Lower lobe of right lung (tissue), 2 donors: ENCODE measurements at regions not wholly inside any gene's neighbourhood (a gene's known extent, or its start where the extent isn't known, plus 50 kb on each side); places are given as distances from the start of the nearest gene placed in this dataset.
"Not testable (repeated sequence)": the region's sequence is repeated elsewhere in the genome, so short reads cannot be mapped to it uniquely, and the experiment has no call there.

ENCODE experiments used
- ATAC-seq, 2 donors: fragments of 200-7000 bp; cut with Tn5 transposase; one replicate each; pipeline ENCODE4 v1.9.1; 2020 to 2022; ENCODE audit warnings: mild to moderate bottlenecking in 2 of 2, moderate library complexity in 2 of 2
- DNase-seq: peaks from one replicate; pipeline ENCODE4 v3.0.0-alpha.2; 2020
- H3K27ac ChIP-seq: fragments of 200-600 bp; one replicate; pipeline ENCODE4 v1.8.0; 2022
- H3K27me3 ChIP-seq: fragments of 200-600 bp; one replicate; pipeline ENCODE4 v1.8.0; 2022; ENCODE audit warnings: low read depth
- H3K36me3 ChIP-seq: fragments of 200-600 bp; one replicate; pipeline ENCODE4 v1.8.0; 2022; ENCODE audit warnings: mild to moderate bottlenecking
- H3K4me1 ChIP-seq: fragments of 200-600 bp; one replicate; pipeline ENCODE4 v1.8.0; 2022
- H3K4me3 ChIP-seq: fragments of 200-600 bp; one replicate; pipeline ENCODE4 v1.8.0; 2022; ENCODE audit warnings: mild to moderate bottlenecking
- H3K9me3 ChIP-seq: fragments of 200-600 bp; one replicate; pipeline ENCODE4 v1.8.0; 2022
- intact Hi-C: fragments of 100-400 bp; cut with DNase I; formaldehyde crosslinking; loops from one replicate; pipeline ENCODE4 v1.11.0; 2022
- TF ChIP-seq, protein P1 (sequence below): fragments of 200-600 bp; IDR thresholded peaks from one replicate; pipeline ENCODE4 v1.8.0; 2022; ENCODE audit warnings: antibody characterized with exemption, mild to moderate bottlenecking
- donor health status: DM: no; HTN: yes; CAD: no; lungs with severe emphysema.

DNA sequence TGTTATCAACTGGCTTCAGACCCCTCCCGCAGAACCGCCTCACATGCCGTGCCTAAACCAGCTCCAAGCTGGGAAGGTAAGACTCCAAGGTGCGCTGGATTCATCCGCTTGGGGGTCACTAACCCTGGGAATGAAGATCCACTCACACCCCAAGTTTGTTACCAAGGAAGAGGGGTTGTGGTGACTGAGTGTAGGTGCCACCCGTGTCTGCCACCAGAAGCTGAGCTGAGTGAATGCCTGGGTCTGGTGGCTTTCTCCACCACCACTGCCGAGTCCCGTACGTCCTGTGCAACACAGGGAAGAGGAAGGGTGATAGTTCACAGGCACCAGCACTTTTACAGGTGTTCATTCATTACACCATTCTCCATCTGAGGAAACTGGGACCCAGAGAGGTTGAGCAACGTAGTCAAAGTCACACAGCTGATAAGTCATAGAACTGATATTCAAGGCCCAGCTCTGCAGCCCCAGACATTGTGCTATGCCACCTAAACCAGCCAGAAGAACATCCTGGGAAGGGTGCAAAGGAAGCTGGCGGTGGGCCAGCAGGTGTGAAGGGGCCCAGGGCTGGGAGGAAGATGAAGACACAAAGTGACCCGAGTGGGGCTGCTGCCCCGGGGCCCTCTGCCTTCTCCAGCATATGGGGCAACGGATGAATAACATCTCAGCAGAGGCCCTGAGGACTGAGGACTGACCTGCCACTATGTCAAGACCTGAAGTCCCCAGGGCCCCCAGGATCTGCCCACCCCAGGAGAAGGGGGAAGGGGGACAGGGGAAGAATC, 70.9 kb upstream of the PPP1R26 start:
- intact Hi-C loops, result no loop called here
- Histone ChIP-seq H3K9me3 (no peaks in the 10 kb centered on the region), H3K4me3 (no peak overlapping the region), H3K27ac (no peak overlapping the region), H3K4me1 (no peaks in the 10 kb centered on the region), H3K36me3 (no peaks in the 10 kb centered on the region), H3K27me3 (peaks cover 25% of the 10 kb centered on the region)
- DNase-seq (no peak), ATAC-seq (no peak)
- TF ChIP-seq, protein P1, sequence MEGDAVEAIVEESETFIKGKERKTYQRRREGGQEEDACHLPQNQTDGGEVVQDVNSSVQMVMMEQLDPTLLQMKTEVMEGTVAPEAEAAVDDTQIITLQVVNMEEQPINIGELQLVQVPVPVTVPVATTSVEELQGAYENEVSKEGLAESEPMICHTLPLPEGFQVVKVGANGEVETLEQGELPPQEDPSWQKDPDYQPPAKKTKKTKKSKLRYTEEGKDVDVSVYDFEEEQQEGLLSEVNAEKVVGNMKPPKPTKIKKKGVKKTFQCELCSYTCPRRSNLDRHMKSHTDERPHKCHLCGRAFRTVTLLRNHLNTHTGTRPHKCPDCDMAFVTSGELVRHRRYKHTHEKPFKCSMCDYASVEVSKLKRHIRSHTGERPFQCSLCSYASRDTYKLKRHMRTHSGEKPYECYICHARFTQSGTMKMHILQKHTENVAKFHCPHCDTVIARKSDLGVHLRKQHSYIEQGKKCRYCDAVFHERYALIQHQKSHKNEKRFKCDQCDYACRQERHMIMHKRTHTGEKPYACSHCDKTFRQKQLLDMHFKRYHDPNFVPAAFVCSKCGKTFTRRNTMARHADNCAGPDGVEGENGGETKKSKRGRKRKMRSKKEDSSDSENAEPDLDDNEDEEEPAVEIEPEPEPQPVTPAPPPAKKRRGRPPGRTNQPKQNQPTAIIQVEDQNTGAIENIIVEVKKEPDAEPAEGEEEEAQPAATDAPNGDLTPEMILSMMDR, result no peak

DNA sequence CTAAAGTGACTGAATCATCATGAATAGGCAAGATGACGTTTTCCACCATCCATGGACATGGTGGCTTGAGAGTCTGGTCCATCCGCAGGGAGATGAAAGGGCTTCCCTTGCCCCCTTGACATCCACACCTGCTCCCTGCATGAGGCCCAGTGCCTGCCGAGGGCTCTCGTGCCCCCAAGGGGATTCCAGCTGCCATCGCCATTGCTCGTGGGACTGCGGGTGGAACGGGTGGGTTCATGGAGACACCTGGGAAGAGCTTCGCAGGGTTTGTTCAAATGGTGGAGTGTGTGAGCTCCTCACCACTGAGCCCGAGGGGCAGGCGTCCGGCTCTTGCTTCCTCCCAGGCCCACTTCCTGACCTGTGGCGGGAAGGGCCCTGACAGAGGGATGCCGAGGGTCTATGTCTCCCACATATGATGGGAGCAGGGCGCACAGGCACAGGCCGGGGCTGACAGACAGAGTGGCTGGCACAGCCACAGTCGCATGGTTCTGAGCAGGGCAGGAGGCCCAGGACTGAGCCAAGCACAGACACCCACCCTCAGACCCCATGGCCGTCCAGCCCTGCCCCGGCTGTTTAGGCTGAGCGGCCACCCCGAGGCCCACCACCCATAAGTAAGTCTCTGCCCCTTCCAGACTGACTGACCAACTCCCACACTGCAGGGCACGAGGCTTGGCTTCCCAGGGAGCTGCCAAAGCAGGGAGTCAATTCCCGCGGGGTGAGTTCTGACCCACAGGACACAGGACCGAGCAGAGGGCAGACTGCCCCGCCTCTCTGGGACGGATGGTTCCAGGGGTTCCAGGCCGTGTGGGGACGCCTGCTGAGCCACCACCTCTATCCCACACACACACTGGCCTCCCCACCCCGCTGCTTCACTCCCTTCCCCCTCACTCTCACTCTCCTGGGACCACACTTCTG, 70.0 kb upstream of the PPP1R26 start:
- no peaks in the 10 kb centered on the region for H3K36me3 ChIP-seq
- no peaks in the 10 kb centered on the region for H3K4me1 ChIP-seq
- no peak for ATAC-seq
- DNase-seq, result no peak
- H3K27me3 ChIP-seq, result peaks cover 26% of the 10 kb centered on the region
- TF ChIP-seq, protein P1, result no peak
- no peaks in the 10 kb centered on the region for H3K9me3 ChIP-seq
- intact Hi-C loops, result no loop called here
- H3K4me3 ChIP-seq, result no peak overlapping the region
- H3K27ac ChIP-seq, result no peak overlapping the region

DNA sequence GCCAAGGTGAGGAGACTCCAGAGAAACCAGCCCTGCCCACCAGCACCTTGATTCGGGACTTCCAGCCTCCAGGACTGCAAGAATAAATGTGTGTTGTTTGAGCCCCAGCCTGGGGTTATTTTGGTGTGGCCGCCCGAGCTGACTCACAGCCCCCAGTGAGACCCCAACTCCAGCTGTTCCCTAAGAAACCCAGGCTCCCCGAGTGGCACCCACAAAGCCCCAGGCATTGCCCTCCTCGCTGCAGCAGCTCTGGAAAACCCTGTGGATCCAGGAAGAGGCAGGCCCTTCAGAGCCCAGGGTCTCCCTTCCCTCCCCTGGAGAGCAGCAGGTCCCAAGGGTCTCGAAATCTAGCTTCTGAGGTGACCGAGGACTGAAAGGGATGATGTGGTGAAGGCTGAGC, 69.2 kb upstream of the PPP1R26 start:
- peaks cover 26% of the 10 kb centered on the region for H3K27me3 ChIP-seq
- DNase-seq (no peak), ATAC-seq (no peak)
- H3K9me3 ChIP-seq, result no peaks in the 10 kb centered on the region
- intact Hi-C loops, result no loop called here
- no peak overlapping the region for H3K27ac ChIP-seq
- no peaks in the 10 kb centered on the region for H3K36me3 ChIP-seq
- TF ChIP-seq, protein P1, result no peak
- H3K4me3 ChIP-seq, result no peak overlapping the region
- no peaks in the 10 kb centered on the region for H3K4me1 ChIP-seq

DNA sequence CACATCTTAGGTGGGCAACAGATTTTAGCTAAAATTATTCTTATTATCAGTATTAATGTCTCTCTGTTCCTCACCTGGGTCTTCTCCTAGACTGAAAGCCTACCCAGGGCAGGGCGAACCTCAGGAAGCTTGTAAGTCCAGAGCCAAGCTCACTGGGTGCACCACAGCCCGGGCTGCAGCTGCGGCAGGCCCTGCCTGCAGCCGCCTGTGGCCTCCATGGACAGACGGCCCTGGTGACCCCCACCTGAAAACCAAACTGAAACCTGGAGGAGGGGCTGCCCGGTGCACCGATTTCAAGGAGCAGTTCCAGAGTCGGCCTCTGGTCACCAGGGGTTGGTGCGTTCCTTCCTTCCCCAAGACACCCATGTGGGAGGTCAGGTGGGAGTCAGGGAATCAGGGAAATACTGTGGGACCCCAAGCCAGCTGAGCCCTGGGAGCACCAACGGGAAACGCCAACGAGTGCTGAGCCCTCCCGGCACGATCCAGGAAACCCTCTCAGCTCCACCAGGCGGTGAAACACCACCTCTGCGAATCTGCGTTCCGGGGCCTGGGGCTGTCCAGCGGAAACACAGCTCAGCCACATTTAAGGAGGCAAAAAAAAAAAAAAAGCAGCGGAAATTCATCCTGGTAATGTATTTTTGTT, 68.6 kb upstream of the PPP1R26 start:
- ATAC-seq, result no peak
- no peaks in the 10 kb centered on the region for H3K4me1 ChIP-seq
- H3K27ac ChIP-seq, result no peak overlapping the region
- H3K36me3 ChIP-seq, result no peaks in the 10 kb centered on the region
- no peaks in the 10 kb centered on the region for H3K9me3 ChIP-seq
- no peak for DNase-seq
- peaks cover 26% of the 10 kb centered on the region for H3K27me3 ChIP-seq
- H3K4me3 ChIP-seq, result no peak overlapping the region
- intact Hi-C loops, result no loop called here
- TF ChIP-seq, protein P1, result no peak

DNA sequence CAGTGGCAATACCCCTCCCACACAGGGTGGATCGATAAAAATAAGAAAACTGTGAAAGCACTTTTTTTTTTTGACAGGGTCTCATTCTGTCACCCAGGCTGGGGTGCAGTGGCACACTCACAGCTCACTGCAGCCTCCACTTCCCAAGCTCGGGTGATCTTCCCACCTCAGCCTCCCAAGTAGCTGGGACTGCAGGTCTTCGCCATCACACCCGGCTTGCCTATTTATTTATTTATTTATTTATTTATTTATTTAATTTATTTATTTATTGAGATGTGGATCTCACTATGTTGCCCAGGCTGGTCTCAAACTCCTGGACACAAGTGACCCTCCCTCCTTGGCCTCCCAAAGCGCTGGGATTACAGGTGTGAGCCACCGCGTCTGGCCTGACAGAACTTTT, 68.0 kb upstream of the PPP1R26 start:
- ATAC-seq, DNase-seq, H3K4me3 ChIP-seq, H3K36me3 ChIP-seq, H3K9me3 ChIP-seq, H3K4me1 ChIP-seq, H3K27ac ChIP-seq, intact Hi-C loops: not testable (repeated sequence)
- peaks cover 26% of the 10 kb centered on the region for H3K27me3 ChIP-seq
